MM.1S (cell line): ENCODE measurements at regions not wholly inside any gene's neighbourhood (a gene's known extent, or its start where the extent isn't known, plus 50 kb on each side); places are given as distances from the start of the nearest gene placed in this dataset.

ENCODE experiments used
- DNase-seq: peaks from one replicate; pipeline ENCODE4 v3.0.0-alpha.2; 2015
- H2AFZ ChIP-seq: fragments of 300-600 bp; sonication (generic); 2 replicates; pipeline ENCODE4 v1.6.0; 2016; ENCODE audit warnings: antibody characterized with exemption, low read length
- H3F3A ChIP-seq: fragments of 300-600 bp; sonication (generic); 2 replicates; pipeline ENCODE4 v1.6.1; 2016; ENCODE audit warnings: mild to moderate bottlenecking, antibody characterized with exemption, low read length, moderate library complexity, mixed read lengths; ENCODE audit not compliant: insufficient read depth
- H3K27ac ChIP-seq: fragments of 300-600 bp; sonication (generic); 2 replicates; pipeline ENCODE4 v1.5.1; 2016; ENCODE audit warnings: mild to moderate bottlenecking, low read length
- H3K27me3 ChIP-seq: fragments of 300-600 bp; sonication (generic); replicated peaks from 2 replicates; pipeline ENCODE4 v1.6.0; 2016; ENCODE audit warnings: low read length; ENCODE audit not compliant: insufficient read depth
- H3K36me3 ChIP-seq: fragments of 300-600 bp; sonication (generic); replicated peaks from 2 replicates; pipeline ENCODE4 v1.6.1; 2016; ENCODE audit warnings: mild to moderate bottlenecking, low read length, mixed read lengths; ENCODE audit not compliant: insufficient read depth
- H3K4me1 ChIP-seq: fragments of 300-600 bp; sonication (generic); 2 replicates; pipeline ENCODE4 v1.6.1; 2016; ENCODE audit warnings: low read length, mixed read lengths
- H3K4me2 ChIP-seq: fragments of 300-600 bp; sonication (generic); 2 replicates; pipeline ENCODE4 v1.6.0; 2016; ENCODE audit warnings: low read depth, low read length
- H3K4me3 ChIP-seq: fragments of 300-600 bp; sonication (generic); 2 replicates; pipeline ENCODE4 v1.5.1; 2016; ENCODE audit warnings: low read length, mixed read lengths
- H3K79me2 ChIP-seq: fragments of 300-600 bp; sonication (generic); 2 replicates; pipeline ENCODE4 v1.6.1; 2016; ENCODE audit warnings: mixed run types, low read length, mixed read lengths
- H3K9ac ChIP-seq: fragments of 300-600 bp; sonication (generic); 2 replicates; pipeline ENCODE4 v1.6.1; 2016; ENCODE audit warnings: low read length, mixed read lengths
- H3K9me2 ChIP-seq: fragments of 300-600 bp; sonication (generic); replicated peaks from 2 replicates; pipeline ENCODE4 v1.6.1; 2016; ENCODE audit warnings: mild to moderate bottlenecking, low read length, mixed read lengths; ENCODE audit not compliant: insufficient read depth
- H3K9me3 ChIP-seq: fragments of 300-600 bp; sonication (generic); replicated peaks from 2 replicates; pipeline ENCODE4 v1.6.1; 2016; ENCODE audit warnings: mild to moderate bottlenecking, low read length, mixed read lengths; ENCODE audit not compliant: insufficient read depth
- H4K20me1 ChIP-seq: fragments of 300-600 bp; sonication (generic); 2 replicates; pipeline ENCODE4 v1.6.1; 2016; ENCODE audit warnings: mild to moderate bottlenecking, low read length, moderate library complexity, mixed read lengths; ENCODE audit not compliant: insufficient read depth
- EZH2 ChIP-seq: fragments of 300-600 bp; sonication (generic); optimal IDR thresholded peaks from 2 replicates; pipeline ENCODE3; 2017; ENCODE audit warnings: low read depth, mild to moderate bottlenecking, antibody characterized with exemption, low read length, mixed read lengths
- EZH2phosphoT487 ChIP-seq: fragments of 300-600 bp; sonication (generic); IDR thresholded peaks from 2 replicates; pipeline ENCODE4 v1.6.1; 2018; ENCODE audit warnings: antibody characterized with exemption, low read length
- TF ChIP-seq, protein P1 (sequence below): fragments of 300-600 bp; sonication (generic); IDR thresholded peaks from 2 replicates; pipeline ENCODE4 v1.5.1; 2016; ENCODE audit warnings: antibody characterized with exemption, low read length, mixed read lengths

DNA sequence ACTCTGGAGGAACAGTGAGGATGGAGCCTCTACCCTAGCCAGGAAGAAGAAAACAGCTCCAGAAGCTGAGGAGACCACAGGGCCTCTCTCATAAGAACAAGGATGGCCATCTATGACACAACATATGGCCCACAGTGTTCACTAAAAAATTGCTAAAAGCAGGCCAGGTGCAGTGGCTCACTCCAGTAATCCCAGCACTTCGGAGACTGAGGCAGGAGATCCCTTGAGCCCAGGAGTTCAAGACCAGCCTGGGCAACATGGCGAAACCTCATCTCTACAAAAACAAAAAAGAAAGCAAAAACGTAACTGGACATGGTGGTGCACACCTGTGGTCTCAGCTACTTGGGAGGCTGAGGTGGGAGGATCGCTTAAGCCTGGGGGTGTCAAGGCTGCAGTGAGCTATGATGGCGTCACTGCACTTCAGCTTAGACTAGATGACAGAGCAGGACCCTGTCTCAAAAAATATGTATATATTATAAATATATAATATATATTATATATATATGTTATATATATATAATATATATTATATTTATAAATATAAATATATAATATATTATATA is 103.1 kb downstream of the TOMM20 start:
- H3K9ac ChIP-seq, result no peak overlapping the region
- H3K4me3 ChIP-seq, result no peak overlapping the region

DNA sequence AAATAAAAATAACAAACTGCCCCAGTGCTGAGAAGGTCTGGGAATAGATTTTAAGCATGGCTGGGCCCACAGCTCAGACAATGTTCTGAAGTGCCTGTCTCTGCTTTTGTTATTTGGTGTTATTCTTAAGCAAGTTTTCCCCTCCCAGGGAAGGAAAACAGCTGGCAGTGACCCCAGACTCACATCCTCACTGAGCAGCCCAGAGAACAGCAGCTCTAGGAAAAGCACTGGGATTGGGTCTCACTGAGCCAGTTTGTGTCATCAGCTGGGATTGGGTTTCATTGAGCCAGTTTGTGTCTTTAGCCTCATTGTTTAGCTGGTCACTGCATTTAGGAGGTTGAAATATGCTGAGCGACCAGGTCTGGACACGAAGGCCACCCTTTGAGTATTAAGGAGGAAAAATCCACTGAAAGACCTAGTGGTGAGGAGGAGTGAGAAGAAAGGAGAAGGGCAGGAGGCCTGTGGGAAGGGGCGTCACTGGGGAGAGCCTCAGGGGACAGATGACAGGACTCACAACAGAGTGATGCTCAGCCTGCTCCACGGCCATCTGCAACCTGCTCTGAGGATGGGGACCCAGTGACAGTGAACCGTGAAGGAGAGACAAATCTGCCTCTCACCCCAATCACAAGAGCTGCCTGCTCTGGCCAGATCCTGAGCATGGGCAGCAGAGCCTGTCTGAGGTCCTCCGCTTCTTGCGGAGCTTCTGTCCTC is 103.8 kb downstream of the TOMM20 start:
- Histone ChIP-seq H3K36me3 (no peaks in the 10 kb centered on the region), H3K27ac (no peak overlapping the region), H3F3A (no peaks in the 10 kb centered on the region), H3K4me1 (no peaks in the 10 kb centered on the region), H3K4me2 (no peak overlapping the region), H3K27me3 (no peaks in the 10 kb centered on the region), H3K9me3 (no peaks in the 10 kb centered on the region), H3K79me2 (no peaks in the 10 kb centered on the region), H3K9me2 (no peaks in the 10 kb centered on the region), H3K4me3 (no peak overlapping the region), H3K9ac (no peak overlapping the region), H2AFZ (no peak overlapping the region), H4K20me1 (no peaks in the 10 kb centered on the region)
- DNase-seq, result no peak
- TF ChIP-seq, protein P1, sequence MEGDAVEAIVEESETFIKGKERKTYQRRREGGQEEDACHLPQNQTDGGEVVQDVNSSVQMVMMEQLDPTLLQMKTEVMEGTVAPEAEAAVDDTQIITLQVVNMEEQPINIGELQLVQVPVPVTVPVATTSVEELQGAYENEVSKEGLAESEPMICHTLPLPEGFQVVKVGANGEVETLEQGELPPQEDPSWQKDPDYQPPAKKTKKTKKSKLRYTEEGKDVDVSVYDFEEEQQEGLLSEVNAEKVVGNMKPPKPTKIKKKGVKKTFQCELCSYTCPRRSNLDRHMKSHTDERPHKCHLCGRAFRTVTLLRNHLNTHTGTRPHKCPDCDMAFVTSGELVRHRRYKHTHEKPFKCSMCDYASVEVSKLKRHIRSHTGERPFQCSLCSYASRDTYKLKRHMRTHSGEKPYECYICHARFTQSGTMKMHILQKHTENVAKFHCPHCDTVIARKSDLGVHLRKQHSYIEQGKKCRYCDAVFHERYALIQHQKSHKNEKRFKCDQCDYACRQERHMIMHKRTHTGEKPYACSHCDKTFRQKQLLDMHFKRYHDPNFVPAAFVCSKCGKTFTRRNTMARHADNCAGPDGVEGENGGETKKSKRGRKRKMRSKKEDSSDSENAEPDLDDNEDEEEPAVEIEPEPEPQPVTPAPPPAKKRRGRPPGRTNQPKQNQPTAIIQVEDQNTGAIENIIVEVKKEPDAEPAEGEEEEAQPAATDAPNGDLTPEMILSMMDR, result no peak
- TF ChIP-seq EZH2phosphoT487 (no peak), EZH2 (no peak)

More for the DNA sequence above, 103.1 kb downstream of the TOMM20 start:
- H3K79me2 ChIP-seq, result no peaks in the 10 kb centered on the region
- DNase-seq, result no peak
- H4K20me1 ChIP-seq, result no peaks in the 10 kb centered on the region
- no peak overlapping the region for H2AFZ ChIP-seq
- H3K4me1 ChIP-seq, result no peaks in the 10 kb centered on the region
- H3K36me3 ChIP-seq, result no peaks in the 10 kb centered on the region
- TF ChIP-seq EZH2phosphoT487 (no peak), EZH2 (no peak)
- TF ChIP-seq, protein P1, result no peak
- H3K27ac ChIP-seq, result no peak overlapping the region
- no peaks in the 10 kb centered on the region for H3K27me3 ChIP-seq
- no peaks in the 10 kb centered on the region for H3F3A ChIP-seq
- H3K9me2 ChIP-seq, result no peaks in the 10 kb centered on the region
- no peaks in the 10 kb centered on the region for H3K9me3 ChIP-seq
- no peak overlapping the region for H3K4me2 ChIP-seq

- H3K9me3 ChIP-seq, result no peaks in the 10 kb centered on the region
- no peak overlapping the region for H3K27ac ChIP-seq
- H3K79me2 ChIP-seq, result no peaks in the 10 kb centered on the region
- DNase-seq, result no peak
- TF ChIP-seq, protein P1, result no peak
- no peak for TF ChIP-seq EZH2phosphoT487
- TF ChIP-seq EZH2, result no peak
- no peak overlapping the region for H3K9ac ChIP-seq
- no peak overlapping the region for H2AFZ ChIP-seq
- H3K4me3 ChIP-seq, result no peak overlapping the region
- H3K36me3 ChIP-seq, result no peaks in the 10 kb centered on the region
- H3F3A ChIP-seq, result no peaks in the 10 kb centered on the region
- H3K9me2 ChIP-seq, result no peaks in the 10 kb centered on the region
- H3K27me3 ChIP-seq, result no peaks in the 10 kb centered on the region
- no peaks in the 10 kb centered on the region for H3K4me1 ChIP-seq
- H3K4me2 ChIP-seq, result no peak overlapping the region
- no peaks in the 10 kb centered on the region for H4K20me1 ChIP-seq
Measured at GRCh38 chr1:235023711-235024439, 104.8 kb downstream of the TOMM20 start.
